Dendritic cell treated with granulocyte-macrophage colony-stimulating factor and Interleukin-4, amounts not matched to agents 40 ng/mL and 50 ng/mL, for 4 days (primary cell): ENCODE measurements at regions not wholly inside any gene's neighbourhood (a gene's known extent, or its start where the extent isn't known, plus 50 kb on each side); places are given as distances from the start of the nearest gene placed in this dataset.

ENCODE experiments used
- H3K27ac Mint-ChIP-seq: one replicate; pipeline ENCODE4 v1.8.0; 2022; ENCODE audit warnings: mild to moderate bottlenecking, mixed read lengths
- H3K27me3 Mint-ChIP-seq: one replicate; pipeline ENCODE4 v1.8.0; 2022; ENCODE audit warnings: mild to moderate bottlenecking, mixed read lengths
- H3K36me3 Mint-ChIP-seq: one replicate; pipeline ENCODE4 v1.8.0; 2022; ENCODE audit warnings: low read depth, mixed read lengths
- H3K4me1 Mint-ChIP-seq: one replicate; pipeline ENCODE4 v1.8.0; 2022; ENCODE audit warnings: low read depth, mixed read lengths
- H3K4me3 Mint-ChIP-seq: one replicate; pipeline ENCODE4 v1.8.0; 2022; ENCODE audit warnings: mild to moderate bottlenecking, moderate library complexity, mixed read lengths
- H3K9me3 Mint-ChIP-seq: one replicate; pipeline ENCODE4 v1.8.0; 2022; ENCODE audit warnings: mixed read lengths
- intact Hi-C: fragments of 100-400 bp; cut with micrococcal nuclease; formaldehyde crosslinking; loops from one replicate; pipeline ENCODE4 v1.15.0; 2022

DNA sequence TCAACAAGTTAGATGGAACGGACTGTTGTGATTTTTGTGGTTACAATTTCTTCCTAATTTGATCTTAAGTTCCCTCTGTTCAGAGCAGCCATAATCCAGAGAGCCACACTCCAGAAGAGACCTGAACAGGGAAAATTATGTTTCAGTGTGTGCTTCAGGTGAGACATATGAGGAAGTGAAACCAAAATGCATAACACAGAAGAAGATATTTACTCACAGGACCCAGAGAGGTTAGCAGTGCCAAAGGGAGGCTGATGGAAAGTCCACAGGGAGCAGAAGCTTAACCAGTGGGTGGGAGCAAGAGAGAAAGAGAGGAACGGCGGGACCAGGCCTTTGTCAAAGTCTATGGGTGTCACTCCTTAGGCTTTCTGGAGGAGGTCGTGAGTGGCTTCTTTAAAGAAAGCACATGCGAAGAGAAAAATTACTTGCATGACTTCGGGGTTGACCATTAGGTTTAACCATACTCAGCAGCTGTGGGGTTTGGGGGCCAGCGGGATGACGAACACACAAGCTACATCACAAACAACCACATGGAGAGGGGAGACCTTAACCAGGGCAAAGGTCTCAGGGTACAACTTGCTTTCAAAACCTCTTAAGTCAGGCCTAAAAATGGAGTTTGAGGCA is 141.4 kb downstream of the MED10 start:
- Mint-ChIP-seq H3K27me3 (no peaks in the 10 kb centered on the region), H3K9me3 (no peaks in the 10 kb centered on the region), H3K4me3 (no peak overlapping the region), H3K36me3 (no peaks in the 10 kb centered on the region), H3K27ac (no peak overlapping the region), H3K4me1 (no peaks in the 10 kb centered on the region)
- intact Hi-C loops, result no loop called here

DNA sequence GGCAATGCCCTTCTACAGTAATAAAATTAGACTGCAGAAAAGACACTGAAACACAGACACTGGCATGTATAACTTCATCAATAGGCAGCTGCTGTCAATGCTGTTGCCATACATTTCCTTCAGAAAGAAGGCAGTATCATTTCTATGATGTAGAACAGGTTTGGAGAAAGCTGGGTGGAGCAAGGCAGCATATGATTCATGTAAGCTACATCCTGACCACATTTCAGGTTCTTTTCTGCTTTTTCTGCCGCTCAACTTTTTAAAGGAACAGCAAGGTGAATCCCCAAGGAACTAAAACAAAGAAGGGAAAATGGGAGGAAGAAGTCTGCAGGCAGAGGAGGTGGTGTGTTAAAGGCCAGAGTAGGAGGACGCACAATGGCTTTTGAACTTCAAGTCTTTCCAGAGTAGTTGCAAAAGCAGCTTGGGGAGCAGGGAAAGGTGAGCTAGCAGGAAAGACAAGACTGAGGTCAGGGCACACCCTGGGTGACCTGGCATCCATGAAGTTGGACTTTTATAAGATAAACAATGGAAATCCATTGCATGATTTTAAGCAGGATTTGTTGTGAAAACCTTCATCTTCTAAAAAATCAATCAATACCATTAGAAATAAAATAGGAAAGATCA is 142.1 kb downstream of the MED10 start:
- Mint-ChIP-seq H3K27ac (no peak overlapping the region), H3K36me3 (no peaks in the 10 kb centered on the region), H3K9me3 (no peaks in the 10 kb centered on the region), H3K4me3 (no peak overlapping the region), H3K27me3 (no peaks in the 10 kb centered on the region), H3K4me1 (no peaks in the 10 kb centered on the region)
- intact Hi-C loops, result no loop called here

DNA sequence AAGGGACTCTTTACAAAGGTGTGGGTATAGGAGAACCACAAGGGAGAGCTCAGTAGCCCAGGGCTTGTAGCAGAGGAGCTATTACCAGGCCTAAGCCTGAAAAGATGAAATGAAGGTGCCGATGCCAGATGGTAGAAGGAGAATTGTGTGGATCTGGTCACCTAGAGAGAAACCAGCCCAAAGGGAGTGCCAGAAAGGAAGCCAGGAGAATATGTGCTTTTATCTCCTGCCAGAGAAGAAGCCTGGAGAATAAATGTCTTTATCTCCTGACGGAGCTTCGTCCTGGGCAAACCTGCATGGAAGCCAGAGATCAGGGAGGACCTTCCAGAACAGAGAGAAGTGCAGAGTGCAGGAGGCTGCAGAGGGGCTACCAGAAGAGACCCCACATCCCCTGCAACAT is 142.6 kb downstream of the MED10 start:
- intact Hi-C loops, result no loop called here
- no peaks in the 10 kb centered on the region for H3K36me3 Mint-ChIP-seq
- no peak overlapping the region for H3K4me3 Mint-ChIP-seq
- H3K27me3 Mint-ChIP-seq, result no peaks in the 10 kb centered on the region
- no peaks in the 10 kb centered on the region for H3K9me3 Mint-ChIP-seq
- no peaks in the 10 kb centered on the region for H3K4me1 Mint-ChIP-seq
- H3K27ac Mint-ChIP-seq, result no peak overlapping the region

DNA sequence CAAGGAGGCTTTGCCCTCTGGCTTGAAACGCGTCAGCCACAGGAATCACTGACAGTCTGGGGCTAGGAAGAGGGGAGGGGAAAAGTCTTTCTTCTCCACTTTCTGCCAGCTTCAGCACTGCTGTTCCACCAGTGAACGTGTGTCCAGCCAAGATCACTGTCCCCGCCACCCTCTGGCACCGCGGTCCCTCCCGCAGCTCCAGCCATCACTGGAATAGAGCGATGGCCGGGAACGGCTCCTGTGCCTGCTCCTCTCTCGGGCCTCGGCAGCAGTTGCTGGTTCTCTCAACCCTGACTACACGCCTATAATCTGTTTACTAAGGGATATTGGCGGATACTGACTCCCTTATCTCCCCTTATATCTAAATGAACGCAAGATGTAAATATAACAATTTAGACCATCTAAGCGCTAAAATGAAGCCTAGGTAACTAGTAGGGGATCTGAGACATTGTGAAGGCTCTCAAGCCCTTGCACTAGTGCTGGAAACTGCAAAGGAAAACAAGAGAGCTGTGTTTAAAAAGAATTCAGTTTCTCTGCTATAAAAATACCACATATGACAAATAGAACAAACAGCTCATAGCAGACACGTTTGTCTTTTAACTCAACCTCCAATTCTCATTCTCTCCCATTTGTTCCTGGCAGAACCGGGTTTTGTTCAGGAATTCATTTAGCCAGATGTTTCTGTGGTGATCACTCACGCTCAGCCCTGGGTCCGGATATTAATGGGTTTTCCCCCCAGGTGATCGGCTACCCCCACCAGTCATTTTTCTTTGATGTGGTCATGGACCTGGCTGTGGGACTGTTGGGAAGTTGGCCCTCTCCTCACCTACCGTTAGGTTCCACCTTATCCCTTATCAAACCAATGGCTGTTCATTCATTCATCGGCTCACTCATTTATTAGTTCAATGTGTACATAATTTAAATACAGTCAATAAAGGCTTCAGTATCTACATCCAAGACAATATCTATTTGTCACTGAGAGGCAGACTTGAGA is 149.8 kb downstream of the MED10 start:
- Mint-ChIP-seq H3K27ac (no peak overlapping the region), H3K4me3 (no peak overlapping the region), H3K36me3 (no peaks in the 10 kb centered on the region), H3K27me3 (no peaks in the 10 kb centered on the region), H3K4me1 (no peaks in the 10 kb centered on the region), H3K9me3 (peaks cover 5% of the 10 kb centered on the region)
- intact Hi-C loops, result no loop called here

DNA sequence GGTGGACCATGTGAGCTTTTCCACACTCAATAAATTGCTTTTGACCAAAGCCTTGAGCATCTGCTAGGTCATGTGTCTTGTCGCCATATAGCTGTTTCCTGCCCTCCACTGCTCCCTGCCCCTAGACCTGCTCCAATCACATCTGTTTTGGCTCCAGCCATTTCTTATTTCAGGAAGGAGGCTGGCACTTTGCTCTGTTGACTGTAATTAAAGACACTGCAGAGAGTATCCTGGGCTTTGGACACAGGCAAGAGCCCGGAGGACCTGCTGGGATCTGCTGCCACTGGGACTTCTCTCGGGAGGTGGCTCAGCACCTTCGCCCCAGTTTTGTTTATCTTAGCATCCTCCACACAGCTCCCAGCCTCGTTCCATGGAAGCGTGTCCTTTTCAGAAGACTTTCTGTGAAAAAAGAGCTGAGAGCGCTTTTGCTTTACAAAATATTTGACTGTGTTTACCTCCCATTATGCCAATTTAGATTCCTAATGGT is 153.2 kb downstream of the MED10 start:
- intact Hi-C loops, result no loop called here
- Mint-ChIP-seq H3K4me1 (no peaks in the 10 kb centered on the region), H3K27me3 (no peaks in the 10 kb centered on the region), H3K36me3 (no peaks in the 10 kb centered on the region), H3K9me3 (peaks cover 28% of the 10 kb centered on the region), H3K4me3 (no peak overlapping the region), H3K27ac (no peak overlapping the region)

DNA sequence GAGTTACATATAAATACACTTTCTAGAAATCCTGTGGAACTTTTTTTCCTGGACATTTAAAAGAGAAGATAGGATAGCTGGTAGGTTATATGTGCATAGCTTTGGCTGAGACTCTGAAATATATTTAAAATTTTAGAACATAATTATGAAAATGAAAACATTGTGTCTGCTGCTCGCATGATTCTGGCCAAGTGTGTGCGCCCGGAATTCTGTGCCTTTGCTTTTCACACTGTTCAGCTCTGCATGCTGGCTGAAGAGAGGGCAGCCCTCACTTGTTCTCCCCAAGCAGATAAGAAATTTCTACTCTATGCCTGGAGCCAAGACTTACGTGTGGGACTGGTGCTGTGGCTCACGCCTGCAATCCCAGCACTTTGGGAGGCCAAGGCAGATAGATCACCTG is 153.9 kb downstream of the MED10 start:
- Mint-ChIP-seq H3K36me3 (no peaks in the 10 kb centered on the region), H3K27ac (no peak overlapping the region), H3K27me3 (no peaks in the 10 kb centered on the region), H3K4me3 (no peak overlapping the region), H3K4me1 (no peaks in the 10 kb centered on the region), H3K9me3 (peaks cover 28% of the 10 kb centered on the region)
- intact Hi-C loops, result no loop called here

DNA sequence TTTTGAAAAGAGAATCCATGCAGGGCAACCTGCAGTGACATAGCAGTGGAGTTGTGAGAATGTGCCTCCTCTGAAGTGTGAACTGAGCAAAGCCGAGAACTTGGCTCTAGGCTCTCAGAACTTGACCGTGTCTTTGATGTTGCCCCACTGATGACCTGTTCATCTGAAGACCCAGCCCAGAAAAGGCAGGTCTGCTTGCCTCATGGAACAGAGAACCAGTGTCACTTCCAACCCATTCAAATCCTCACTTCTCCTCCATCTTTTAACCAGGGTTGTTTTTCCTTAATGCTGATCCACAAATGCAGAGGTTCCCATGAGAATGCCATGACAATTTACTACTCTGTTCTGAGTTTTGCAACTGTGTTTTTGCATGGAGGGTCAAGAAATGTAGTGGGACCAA is 155.4 kb downstream of the MED10 start:
- intact Hi-C loops, result no loop called here
- Mint-ChIP-seq H3K4me1 (no peaks in the 10 kb centered on the region), H3K9me3 (peaks cover 28% of the 10 kb centered on the region), H3K27ac (no peak overlapping the region), H3K4me3 (no peak overlapping the region), H3K27me3 (no peaks in the 10 kb centered on the region), H3K36me3 (no peaks in the 10 kb centered on the region)

DNA sequence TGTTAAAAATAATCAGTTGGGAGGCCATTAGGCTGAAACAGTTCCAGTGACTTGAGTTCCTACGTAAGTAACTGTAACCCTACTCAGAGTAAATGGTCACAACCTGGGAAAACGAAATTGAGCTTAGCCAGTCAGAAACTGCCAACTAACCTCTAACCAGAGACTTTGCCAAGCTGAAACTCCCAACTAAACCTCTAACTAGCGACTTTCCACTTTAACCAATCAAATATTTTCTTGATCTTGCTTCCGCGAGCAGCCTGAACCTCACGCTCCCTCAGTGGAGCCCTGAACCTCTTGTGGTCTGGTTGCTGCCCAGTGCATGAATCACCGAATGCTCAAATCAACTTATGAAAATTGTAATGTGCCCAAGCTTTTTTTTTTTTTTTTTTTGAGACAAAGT is 156.2 kb downstream of the MED10 start:
- no peaks in the 10 kb centered on the region for H3K27me3 Mint-ChIP-seq
- intact Hi-C loops, result no loop called here
- H3K27ac Mint-ChIP-seq, result no peak overlapping the region
- no peaks in the 10 kb centered on the region for H3K36me3 Mint-ChIP-seq
- no peaks in the 10 kb centered on the region for H3K4me1 Mint-ChIP-seq
- H3K4me3 Mint-ChIP-seq, result no peak overlapping the region
- H3K9me3 Mint-ChIP-seq, result peaks cover 28% of the 10 kb centered on the region

DNA sequence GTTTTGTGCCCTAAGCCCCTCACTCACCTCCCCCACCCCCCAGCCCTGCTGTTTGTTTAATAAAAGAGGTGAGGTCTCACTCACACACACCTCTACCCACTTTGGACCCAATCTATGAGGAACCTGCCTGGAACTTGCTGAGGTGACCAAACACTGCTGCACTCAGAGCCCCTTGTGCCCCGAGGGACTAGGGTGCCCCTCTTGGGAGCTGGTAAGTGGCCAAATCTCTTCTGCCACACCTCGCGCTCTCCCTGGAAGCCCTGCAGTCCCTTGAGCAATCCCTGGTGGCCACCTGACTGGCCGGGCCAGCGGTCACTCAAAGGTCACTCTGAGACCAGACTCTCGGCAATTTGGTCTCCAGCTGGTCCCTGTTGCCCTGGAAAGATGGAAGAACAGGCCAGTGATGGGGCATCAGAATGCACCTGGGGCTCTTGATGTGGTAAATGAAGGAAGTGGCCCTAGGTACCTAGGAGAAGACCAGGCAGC is 157.2 kb downstream of the MED10 start:
- no peak overlapping the region for H3K27ac Mint-ChIP-seq

DNA sequence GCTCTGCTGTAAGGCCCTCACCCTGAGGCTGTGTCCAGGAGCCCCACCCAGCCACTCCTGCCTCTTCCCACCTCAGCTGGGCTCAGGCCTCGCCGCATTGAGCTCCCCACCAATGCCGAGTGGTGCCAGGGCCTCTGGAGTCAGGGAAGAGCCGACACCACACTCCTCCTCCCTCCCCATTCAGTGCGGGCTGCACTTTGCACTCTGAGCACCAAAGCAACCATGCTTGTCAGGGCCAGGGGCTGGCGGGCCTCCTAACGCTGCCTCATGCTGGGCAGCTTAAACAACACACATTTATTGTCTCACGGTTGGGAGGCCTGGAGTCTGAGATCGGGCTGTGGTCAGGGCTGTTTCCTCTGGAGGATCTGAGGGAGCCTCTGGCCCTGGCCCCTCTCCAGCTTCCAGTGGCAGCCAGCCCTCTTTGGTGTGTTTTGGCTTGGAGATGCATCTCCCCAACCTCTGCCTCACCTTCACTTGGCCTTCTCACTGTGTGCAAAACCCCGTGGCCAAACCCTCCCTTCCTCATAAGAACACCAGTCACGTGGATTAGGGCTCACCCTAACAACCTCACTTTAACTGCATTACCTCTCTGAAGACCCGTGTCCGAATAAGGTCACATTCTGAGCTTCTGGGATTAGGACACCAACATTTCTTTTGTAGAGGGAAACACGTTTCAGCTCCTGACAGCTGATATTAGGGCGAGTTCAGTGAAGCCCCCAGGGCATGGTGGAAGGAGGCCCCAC is 157.8 kb downstream of the MED10 start:
- no peaks in the 10 kb centered on the region for H3K36me3 Mint-ChIP-seq
- no peak overlapping the region for H3K27ac Mint-ChIP-seq
- H3K9me3 Mint-ChIP-seq, result peaks cover 28% of the 10 kb centered on the region
- no peaks in the 10 kb centered on the region for H3K27me3 Mint-ChIP-seq
- intact Hi-C loops, result no loop called here
- no peaks in the 10 kb centered on the region for H3K4me1 Mint-ChIP-seq
- no peak overlapping the region for H3K4me3 Mint-ChIP-seq

More for the DNA sequence above, 157.2 kb downstream of the MED10 start:
- H3K36me3 Mint-ChIP-seq, result no peaks in the 10 kb centered on the region
- peaks cover 28% of the 10 kb centered on the region for H3K9me3 Mint-ChIP-seq
- intact Hi-C loops, result no loop called here
- H3K4me1 Mint-ChIP-seq, result no peaks in the 10 kb centered on the region
- no peaks in the 10 kb centered on the region for H3K27me3 Mint-ChIP-seq
- H3K4me3 Mint-ChIP-seq, result no peak overlapping the region

DNA sequence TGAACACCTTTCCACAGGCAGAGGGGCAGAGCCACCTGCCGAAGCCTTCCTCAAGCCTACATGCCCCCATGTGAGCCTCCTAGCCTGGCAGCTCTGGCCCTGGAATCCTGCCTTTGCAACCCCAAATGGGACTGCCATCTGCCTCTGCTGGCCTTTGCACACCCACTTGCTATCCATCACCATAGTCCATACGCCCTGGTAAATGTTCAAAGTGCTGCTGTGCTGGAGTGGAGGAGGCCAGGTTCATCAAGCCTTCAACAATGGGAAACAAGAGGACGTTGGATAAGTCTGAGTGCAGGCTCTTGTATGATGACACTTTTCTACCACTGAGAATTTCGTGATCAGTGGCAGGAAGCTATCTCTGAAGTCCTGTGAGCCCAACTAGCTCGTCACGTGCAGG is 159.8 kb downstream of the MED10 start:
- no peaks in the 10 kb centered on the region for H3K4me1 Mint-ChIP-seq
- intact Hi-C loops, result no loop called here
- no peak overlapping the region for H3K4me3 Mint-ChIP-seq
- H3K27ac Mint-ChIP-seq, result no peak overlapping the region
- no peaks in the 10 kb centered on the region for H3K27me3 Mint-ChIP-seq
- peaks cover 23% of the 10 kb centered on the region for H3K9me3 Mint-ChIP-seq
- no peaks in the 10 kb centered on the region for H3K36me3 Mint-ChIP-seq

DNA sequence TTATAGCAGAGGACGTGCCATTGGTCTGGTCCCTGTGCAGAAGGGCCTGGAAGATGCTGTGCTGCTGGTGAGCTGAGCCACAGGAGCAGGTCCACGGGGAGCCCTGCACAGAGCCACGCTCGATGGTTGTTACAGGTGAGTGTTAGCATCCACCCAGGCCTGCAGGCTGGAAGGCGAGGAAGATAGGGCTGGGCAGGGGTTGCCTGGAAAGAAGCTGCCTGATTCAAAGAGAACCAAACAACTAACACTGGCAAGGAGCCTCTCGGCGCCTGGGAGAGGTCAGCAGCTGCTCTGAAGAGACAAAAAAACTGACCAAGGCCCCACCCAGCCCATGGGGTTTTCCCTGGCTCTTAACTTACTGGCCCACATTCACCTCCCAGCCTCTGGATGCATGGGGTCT is 160.2 kb downstream of the MED10 start:
- H3K4me3 Mint-ChIP-seq, result no peak overlapping the region
- intact Hi-C loops, result no loop called here
- no peaks in the 10 kb centered on the region for H3K4me1 Mint-ChIP-seq
- peaks cover 19% of the 10 kb centered on the region for H3K9me3 Mint-ChIP-seq
- no peak overlapping the region for H3K27ac Mint-ChIP-seq
- no peaks in the 10 kb centered on the region for H3K27me3 Mint-ChIP-seq
- H3K36me3 Mint-ChIP-seq, result no peaks in the 10 kb centered on the region

DNA sequence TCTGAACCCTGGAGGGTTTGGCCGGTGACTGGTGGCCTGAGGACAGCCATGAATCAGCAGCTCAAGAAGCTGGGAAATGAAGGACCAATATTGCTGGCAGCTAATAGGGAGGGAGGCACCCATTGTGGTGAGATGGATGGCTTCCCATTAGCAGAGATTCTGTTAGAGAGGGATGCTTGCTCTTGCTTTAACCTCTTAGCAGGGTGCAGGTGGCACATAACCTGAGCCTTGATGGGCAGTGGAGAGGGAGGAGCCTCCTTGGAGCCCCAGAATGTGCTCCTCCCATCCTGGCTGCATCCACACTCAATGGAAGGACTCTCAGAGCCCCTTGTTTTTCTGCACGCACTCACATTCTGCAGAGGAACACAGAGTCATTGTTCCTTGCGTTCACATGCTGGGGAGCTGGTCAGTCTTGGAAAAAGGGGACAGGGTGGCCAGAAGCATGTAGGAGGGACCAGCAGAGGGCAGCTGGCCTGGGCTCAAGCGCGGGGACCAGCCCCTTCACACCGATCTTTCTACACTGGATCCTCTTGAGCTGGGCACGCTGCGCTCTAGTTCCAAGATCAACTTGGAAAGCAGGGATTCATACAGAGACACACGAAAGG is 161.8 kb downstream of the MED10 start:
- Mint-ChIP-seq H3K27me3 (no peaks in the 10 kb centered on the region), H3K9me3 (peaks cover 13% of the 10 kb centered on the region), H3K36me3 (no peaks in the 10 kb centered on the region), H3K4me1 (no peaks in the 10 kb centered on the region), H3K27ac (no peak overlapping the region), H3K4me3 (no peak overlapping the region)
- intact Hi-C loops, result no loop called here
